MG63 (cell line): ENCODE measurements at regions not wholly inside any gene's neighbourhood (a gene's known extent, or its start where the extent isn't known, plus 50 kb on each side); places are given as distances from the start of the nearest gene placed in this dataset.
"Not testable (repeated sequence)": the region's sequence is repeated elsewhere in the genome, so short reads cannot be mapped to it uniquely, and the experiment has no call there.

Experiments
- DNase-seq: peaks from one replicate; pipeline ENCODE4 v3.0.0-alpha.2; 2020
- H3K27me3 ChIP-seq: fragments of 250-450 bp; sonication (Bioruptor Pico); 2 replicates; pipeline ENCODE4 v1.5.1; 2020; ENCODE audit warnings: mild to moderate bottlenecking, moderate library complexity
- H3K36me3 ChIP-seq: fragments of 250-450 bp; sonication (Bioruptor Pico); 2 replicates; pipeline ENCODE4 v1.5.1; 2020; ENCODE audit warnings: mild to moderate bottlenecking, moderate library complexity
- H3K4me3 ChIP-seq: fragments of 250-450 bp; sonication (Bioruptor Pico); 2 replicates; pipeline ENCODE4 v1.5.1; 2020; ENCODE audit warnings: mild to moderate bottlenecking, moderate library complexity
- H3K9me3 ChIP-seq: fragments of 250-450 bp; sonication (Bioruptor Pico); 2 replicates; pipeline ENCODE4 v1.5.1; 2020; ENCODE audit warnings: mild to moderate bottlenecking, moderate library complexity

GRCh38 chr18:57907550-57907949 is 104.4 kb upstream of the ATP8B1 start:
- no peaks in the 10 kb centered on the region for H3K9me3 ChIP-seq
- no peak for DNase-seq
- H3K4me3 ChIP-seq, result no peak overlapping the region
- H3K36me3 ChIP-seq, result no peaks in the 10 kb centered on the region
- H3K27me3 ChIP-seq, result no peaks in the 10 kb centered on the region

GRCh38 chr18:57906852-57907251 is 103.7 kb upstream of the ATP8B1 start:
- DNase-seq, result no peak
- H3K4me3 ChIP-seq, result no peak overlapping the region
- H3K27me3 ChIP-seq, result no peaks in the 10 kb centered on the region
- H3K9me3 ChIP-seq, result no peaks in the 10 kb centered on the region
- no peaks in the 10 kb centered on the region for H3K36me3 ChIP-seq

- H3K36me3 ChIP-seq, result no peaks in the 10 kb centered on the region
- no peak for DNase-seq
- H3K4me3 ChIP-seq, result no peak overlapping the region
- H3K9me3 ChIP-seq, result no peaks in the 10 kb centered on the region
- H3K27me3 ChIP-seq, result no peaks in the 10 kb centered on the region
Observed at GRCh38 chr18:57904535-57904934, 101.4 kb upstream of the ATP8B1 start.

GRCh38 chr18:57902721-57903120 is 99.6 kb upstream of the ATP8B1 start:
- no peak overlapping the region for H3K4me3 ChIP-seq
- H3K9me3 ChIP-seq, result no peaks in the 10 kb centered on the region
- no peaks in the 10 kb centered on the region for H3K27me3 ChIP-seq
- H3K36me3 ChIP-seq, result no peaks in the 10 kb centered on the region
- DNase-seq, result no peak

GRCh38 chr18:57901825-57902589 is 98.9 kb upstream of the ATP8B1 start:
- Histone ChIP-seq H3K9me3 (no peaks in the 10 kb centered on the region), H3K36me3 (no peaks in the 10 kb centered on the region)

GRCh38 chr18:57900906-57901435 is 97.9 kb upstream of the ATP8B1 start:
- H3K27me3 ChIP-seq, result no peaks in the 10 kb centered on the region
- no peaks in the 10 kb centered on the region for H3K36me3 ChIP-seq
- DNase-seq, result no peak
- no peaks in the 10 kb centered on the region for H3K9me3 ChIP-seq
- H3K4me3 ChIP-seq, result no peak overlapping the region

More at GRCh38 chr18:57901825-57902589, 98.9 kb upstream of the ATP8B1 start:
- peak; percentile 42 for DNase-seq
- no peaks in the 10 kb centered on the region for H3K27me3 ChIP-seq
- H3K4me3 ChIP-seq, result no peak overlapping the region

- Histone ChIP-seq H3K4me3 (no peak overlapping the region), H3K27me3 (no peaks in the 10 kb centered on the region), H3K9me3 (no peaks in the 10 kb centered on the region), H3K36me3 (no peaks in the 10 kb centered on the region)
- DNase-seq, result peak; percentile 66
Observed at GRCh38 chr18:57898506-57899124, 95.5 kb upstream of the ATP8B1 start.

GRCh38 chr18:57895182-57895581 is 92.1 kb upstream of the ATP8B1 start:
- H3K36me3 ChIP-seq, result no peaks in the 10 kb centered on the region
- no peak for DNase-seq
- H3K27me3 ChIP-seq, result no peaks in the 10 kb centered on the region
- no peaks in the 10 kb centered on the region; the same call in 1 of the 2 replicates for H3K9me3 ChIP-seq
- no peak overlapping the region for H3K4me3 ChIP-seq

- no peak for DNase-seq
- Histone ChIP-seq H3K4me3 (no peak overlapping the region), H3K36me3 (no peaks in the 10 kb centered on the region), H3K9me3 (no peaks in the 10 kb centered on the region; the same call in 1 of the 2 replicates), H3K27me3 (no peaks in the 10 kb centered on the region)
Observed at GRCh38 chr18:57891707-57892391, 88.7 kb upstream of the ATP8B1 start.

- Histone ChIP-seq H3K9me3 (no peaks in the 10 kb centered on the region; the same call in 1 of the 2 replicates), H3K4me3 (no peak overlapping the region), H3K27me3 (no peaks in the 10 kb centered on the region), H3K36me3 (no peaks in the 10 kb centered on the region)
- no peak for DNase-seq
Observed at GRCh38 chr18:57890266-57890665, 87.2 kb upstream of the ATP8B1 start.

GRCh38 chr18:57889841-57890240 is 86.7 kb upstream of the ATP8B1 start:
- DNase-seq, result no peak
- H3K36me3 ChIP-seq, result no peaks in the 10 kb centered on the region
- no peaks in the 10 kb centered on the region; the same call in 1 of the 2 replicates for H3K9me3 ChIP-seq
- H3K27me3 ChIP-seq, result no peaks in the 10 kb centered on the region
- no peak overlapping the region for H3K4me3 ChIP-seq

GRCh38 chr18:57887543-57888383 is 84.6 kb upstream of the ATP8B1 start:
- Histone ChIP-seq H3K27me3 (no peaks in the 10 kb centered on the region), H3K36me3 (no peaks in the 10 kb centered on the region), H3K4me3 (no peak overlapping the region), H3K9me3 (no peaks in the 10 kb centered on the region; the same call in 1 of the 2 replicates)
- no peak for DNase-seq

- H3K36me3 ChIP-seq, result no peaks in the 10 kb centered on the region
- H3K4me3 ChIP-seq, result no peak overlapping the region
- H3K9me3 ChIP-seq, result no peaks in the 10 kb centered on the region; the same call in 1 of the 2 replicates
- H3K27me3 ChIP-seq, result no peaks in the 10 kb centered on the region
- no peak for DNase-seq
Observed at GRCh38 chr18:57885931-57886330, 82.8 kb upstream of the ATP8B1 start.

- no peak for DNase-seq
- peaks cover 10% of the 10 kb centered on the region for H3K9me3 ChIP-seq
- no peaks in the 10 kb centered on the region for H3K27me3 ChIP-seq
- no peaks in the 10 kb centered on the region for H3K36me3 ChIP-seq
- H3K4me3 ChIP-seq, result no peak overlapping the region
Observed at GRCh38 chr18:57882465-57882864, 79.3 kb upstream of the ATP8B1 start.

- peaks cover 10% of the 10 kb centered on the region for H3K9me3 ChIP-seq
- no peak overlapping the region for H3K4me3 ChIP-seq
- no peaks in the 10 kb centered on the region for H3K27me3 ChIP-seq
- DNase-seq, result peak; percentile 56
- H3K36me3 ChIP-seq, result no peaks in the 10 kb centered on the region
Observed at GRCh38 chr18:57881818-57882413, 78.8 kb upstream of the ATP8B1 start.

- DNase-seq, H3K4me3 ChIP-seq, H3K36me3 ChIP-seq, H3K27me3 ChIP-seq: not testable (repeated sequence)
- peaks cover 10% of the 10 kb centered on the region for H3K9me3 ChIP-seq
Observed at GRCh38 chr18:57879924-57880323, 76.8 kb upstream of the ATP8B1 start.
